ENCODE measurements at regions not wholly inside any gene's neighbourhood (a gene's known extent, or its start where the extent isn't known, plus 50 kb on each side); places are given as distances from the start of the nearest gene placed in this dataset.

- TF ChIP-seq POLR2A (IDR thresholded peaks at IDR 0.05), result no peak
- no peak for TF ChIP-seq CTCF (IDR thresholded peaks at IDR 0.05)
Observed at GRCh38 chr1:60292140-60292539, 218.6 kb upstream of the C1orf87 start.

All from thyroid gland (tissue), 4 donors.